ENCODE measurements at regions not wholly inside any gene's neighbourhood (a gene's known extent, or its start where the extent isn't known, plus 50 kb on each side); places are given as distances from the start of the nearest gene placed in this dataset.

DNA sequence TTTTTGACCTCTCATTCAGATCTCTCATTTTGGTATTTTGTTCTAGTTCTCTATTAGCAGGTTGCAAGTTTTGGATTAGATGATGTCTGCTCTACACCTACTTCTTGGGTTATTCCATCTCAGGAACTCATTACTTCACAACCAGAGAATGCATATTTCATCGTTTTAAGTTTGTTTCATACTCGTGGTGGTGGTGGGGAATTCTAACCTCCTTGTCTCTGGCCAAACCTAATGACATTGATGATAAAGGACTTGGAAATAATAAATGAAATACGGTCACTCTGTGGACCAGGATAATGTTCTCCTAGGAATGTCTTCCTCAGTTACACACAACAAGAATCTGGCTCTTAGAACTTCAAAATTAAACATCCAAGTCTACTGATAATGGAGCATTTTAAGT is 115.2 kb downstream of the CDC42EP3 start:
- no peaks in the 10 kb centered on the region for H3K9me3 ChIP-seq (ENCODE audit: control insufficient read depth in 1 of 2, insufficient read depth in 1 of 2, low read length in 2 of 2)
- H3K36me3 ChIP-seq (ENCODE audit: insufficient read depth, low read length): no peaks in the 10 kb centered on the region
- no peak overlapping the region for H3K4me3 ChIP-seq (ENCODE audit: low read length)
- ChIA-PET CTCF (no interaction called here), POLR2A (interaction anchor here (0.8 to 1.0 kb wide), 2 partner anchors 30 to 43 kb away, joined by 3 to 4 read pairs; no protein-coding TSS in a partner anchor)
- ATAC-seq (ENCODE audit: poor library complexity): no peak
- H3K4me1 Mint-ChIP-seq (ENCODE audit: low read depth): peaks cover 11% of the 10 kb centered on the region
- no peak overlapping the region for H3K27ac Mint-ChIP-seq
- H3K9me3 Mint-ChIP-seq: no peaks in the 10 kb centered on the region
- peaks cover 13% of the 10 kb centered on the region for H3K4me1 ChIP-seq (ENCODE audit: insufficient read depth, low read length)
- TF ChIP-seq CTCF (IDR thresholded peaks at IDR 0.05): no peak
- no peak for DNase-seq
- no peak overlapping the region for H3K4me3 Mint-ChIP-seq
- no peak overlapping the region for H3K27ac ChIP-seq (ENCODE audit: low read depth in 1 of 2, low read length in 2 of 2)
- intact Hi-C loops (cut with DNase I, micrococcal nuclease): no loop called here
- no peaks in the 10 kb centered on the region for H3K36me3 Mint-ChIP-seq (ENCODE audit: low read depth)
- no peaks in the 10 kb centered on the region for H3K27me3 Mint-ChIP-seq
- H3K27me3 ChIP-seq (ENCODE audit: control insufficient read depth in 1 of 2, insufficient read depth in 2 of 2, low read length in 2 of 2): no peaks in the 10 kb centered on the region

GRCh38 chr2:37558623-37559022 is 112.8 kb downstream of the CDC42EP3 start:
- Histone ChIP-seq H3K4me1 (ENCODE audit: insufficient read depth, low read length) (peaks cover 4% of the 10 kb centered on the region), H3K27me3 (ENCODE audit: control insufficient read depth in 1 of 2, insufficient read depth in 2 of 2, low read length in 2 of 2) (no peaks in the 10 kb centered on the region), H3K36me3 (ENCODE audit: insufficient read depth, low read length) (no peaks in the 10 kb centered on the region), H3K27ac (ENCODE audit: low read depth in 1 of 2, low read length in 2 of 2) (no peak overlapping the region), H3K9me3 (ENCODE audit: control insufficient read depth in 1 of 2, insufficient read depth in 1 of 2, low read length in 2 of 2) (no peaks in the 10 kb centered on the region), H3K4me3 (ENCODE audit: low read length) (no peak overlapping the region)
- ChIA-PET POLR2A (interaction anchor here (0.7 to 1.2 kb wide), 2 partner anchors 12 to 24 kb away, joined by 3 read pairs; no protein-coding TSS in a partner anchor), CTCF (no interaction called here)
- peaks cover 6% of the 10 kb centered on the region for H3K4me1 Mint-ChIP-seq (ENCODE audit: low read depth)
- no peaks in the 10 kb centered on the region for H3K36me3 Mint-ChIP-seq (ENCODE audit: low read depth)
- intact Hi-C loops (cut with DNase I, micrococcal nuclease): no loop called here
- H3K9me3 Mint-ChIP-seq: no peaks in the 10 kb centered on the region
- no peak for ATAC-seq (ENCODE audit: poor library complexity)
- no peak overlapping the region for H3K4me3 Mint-ChIP-seq
- peak in 3 of 14 experiments; percentile 18 to 43 (median 29) for DNase-seq
- TF ChIP-seq CTCF (IDR thresholded peaks at IDR 0.05): no peak
- H3K27me3 Mint-ChIP-seq: no peaks in the 10 kb centered on the region
- no peak overlapping the region for H3K27ac Mint-ChIP-seq

GRCh38 chr2:37560241-37560848 is 111.1 kb downstream of the CDC42EP3 start:
- no peaks in the 10 kb centered on the region for H3K36me3 ChIP-seq (ENCODE audit: insufficient read depth, low read length)
- POLR2A ChIA-PET: interaction anchor here (0.7 kb wide), 2 partner anchors 8 to 69 kb away, joined by 3 read pairs; no protein-coding TSS in a partner anchor
- intact Hi-C loops (cut with DNase I, micrococcal nuclease): no loop called here
- no peaks in the 10 kb centered on the region for H3K27me3 ChIP-seq (ENCODE audit: control insufficient read depth in 1 of 2, insufficient read depth in 2 of 2, low read length in 2 of 2)
- Mint-ChIP-seq H3K4me1 (ENCODE audit: low read depth) (peaks cover 8% of the 10 kb centered on the region), H3K27me3 (no peaks in the 10 kb centered on the region), H3K4me3 (no peak overlapping the region), H3K36me3 (ENCODE audit: low read depth) (no peaks in the 10 kb centered on the region), H3K27ac (no peak overlapping the region), H3K9me3 (no peaks in the 10 kb centered on the region)
- ATAC-seq (ENCODE audit: poor library complexity) (no peak), DNase-seq (no peak)
- H3K4me3 ChIP-seq (ENCODE audit: low read length): no peak overlapping the region
- CTCF ChIA-PET: no interaction called here
- H3K27ac ChIP-seq (ENCODE audit: low read depth in 1 of 2, low read length in 2 of 2): no peak overlapping the region
- H3K9me3 ChIP-seq (ENCODE audit: control insufficient read depth in 1 of 2, insufficient read depth in 1 of 2, low read length in 2 of 2): no peaks in the 10 kb centered on the region
- TF ChIP-seq CTCF (IDR thresholded peaks at IDR 0.05): no peak
- peaks cover 3% of the 10 kb centered on the region for H3K4me1 ChIP-seq (ENCODE audit: insufficient read depth, low read length)

All from CD4-positive, alpha-beta T cell (primary cell).